ENCODE measurements at regions not wholly inside any gene's neighbourhood (a gene's known extent, or its start where the extent isn't known, plus 50 kb on each side); places are given as distances from the start of the nearest gene placed in this dataset.

DNA sequence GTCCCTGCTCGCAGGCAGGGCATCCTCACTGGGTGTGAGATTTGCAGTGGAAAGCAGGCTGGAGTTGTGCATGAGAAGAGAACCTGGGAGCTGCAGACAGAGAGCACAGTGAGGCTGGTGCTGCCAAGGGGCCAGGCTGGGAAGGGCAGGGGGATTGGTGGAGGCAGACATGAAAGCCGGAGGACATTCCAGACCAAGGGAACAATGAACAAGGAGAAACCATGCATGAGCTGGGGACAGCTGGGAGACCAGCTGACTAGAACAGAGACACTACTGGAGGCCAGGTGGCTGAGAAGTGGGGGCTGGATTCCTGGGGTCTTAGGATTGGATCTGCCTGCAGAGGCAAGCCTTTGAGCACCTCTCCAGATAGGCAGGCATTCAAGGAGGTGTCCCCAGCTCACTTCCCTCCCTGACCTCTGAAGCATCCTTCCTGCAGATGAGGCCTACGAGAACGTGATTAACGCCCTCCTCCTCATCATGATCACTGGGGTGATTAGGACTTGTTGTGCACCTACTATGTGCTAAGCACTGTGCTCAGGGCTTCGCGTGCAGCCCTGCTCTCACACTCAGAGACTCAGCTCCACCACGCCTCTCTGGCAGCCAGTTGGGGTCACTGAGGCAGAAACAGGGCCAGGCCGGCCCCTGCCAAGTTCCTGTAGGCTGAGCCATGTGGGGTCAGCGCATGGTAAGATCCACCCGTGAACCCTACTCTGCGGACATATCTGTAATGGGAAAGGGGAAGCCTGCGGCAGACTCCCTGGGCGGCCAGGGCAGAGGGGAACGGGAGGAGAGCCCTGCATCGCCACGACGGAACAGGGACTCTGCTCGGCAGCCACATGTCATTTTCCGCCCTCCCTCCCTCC is 74.8 kb upstream of the SLC66A3 start:
- H3K36me3 ChIP-seq (ENCODE audit: control insufficient read depth in 2 of 4, insufficient read depth in 4 of 4, low read length in 3 of 4): no peaks in the 10 kb centered on the region
- H3K27ac ChIP-seq (ENCODE audit: low read depth, low read length): no peak overlapping the region
- 0 out of 2 replicates have a peak overlapping the region, but pooled peaks have one; percentile 53 for H2AK5ac ChIP-seq (ENCODE audit: low read depth, low read length)
- H4K91ac ChIP-seq (replicated peaks; ENCODE audit: insufficient read length, low read length): peak overlapping the region; percentile 3
- TF ChIP-seq, protein P1, sequence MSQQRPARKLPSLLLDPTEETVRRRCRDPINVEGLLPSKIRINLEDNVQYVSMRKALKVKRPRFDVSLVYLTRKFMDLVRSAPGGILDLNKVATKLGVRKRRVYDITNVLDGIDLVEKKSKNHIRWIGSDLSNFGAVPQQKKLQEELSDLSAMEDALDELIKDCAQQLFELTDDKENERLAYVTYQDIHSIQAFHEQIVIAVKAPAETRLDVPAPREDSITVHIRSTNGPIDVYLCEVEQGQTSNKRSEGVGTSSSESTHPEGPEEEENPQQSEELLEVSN (IDR thresholded peaks at IDR 0.05): no peak
- TF ChIP-seq RAD21 (IDR thresholded peaks at IDR 0.05 in 1 of 2, conservative IDR thresholded peaks at IDR 0.05 in 1 of 2; ENCODE audit: low read depth in 2 of 2, low read length in 2 of 2) (no peak), POLR2A (IDR thresholded peaks at IDR 0.05; ENCODE audit: control extremely low read depth in 1 of 2, low read depth in 2 of 2, low read length in 2 of 2) (no peak), SIX5 (IDR thresholded peaks at IDR 0.05; ENCODE audit: low read depth, low read length) (no peak), ZNF274 (IDR thresholded peaks at IDR 0.05; ENCODE audit: borderline replicate concordance, extremely low read depth, low read length) (no peak), SIN3A (conservative IDR thresholded peaks at IDR 0.05 in 1 of 2, IDR thresholded peaks at IDR 0.05 in 1 of 2; ENCODE audit: low read depth in 1 of 2, low read length in 2 of 2) (no peak), CHD1 (IDR thresholded peaks at IDR 0.05; ENCODE audit: low read depth, low read length) (no peak)
- no peak overlapping the region for H2BK5ac ChIP-seq (ENCODE audit: low read depth, low read length)
- H2BK15ac ChIP-seq (ENCODE audit: low read length): peak overlapping the region; percentile 19; the same call in 1 of the 2 replicates
- H3K23ac ChIP-seq (ENCODE audit: insufficient read length): no peak overlapping the region
- H3K9ac ChIP-seq (replicated peaks in 1 of 4; ENCODE audit: extremely low read depth in 1 of 4, low read depth in 3 of 4, low read length in 3 of 4): no peak overlapping the region
- H3K18ac ChIP-seq (ENCODE audit: extremely low read depth, low read length): no peak overlapping the region; the same call in 1 of the 2 replicates
- H2BK120ac ChIP-seq (replicated peaks; ENCODE audit: low read depth, low read length): no peak overlapping the region
- ChIA-PET POLR2A (ENCODE audit: partially characterized antibody) (interaction anchor here (0.6 kb wide), 1 partner anchor 179 kb away, joined by 6 read pairs; no protein-coding TSS in a partner anchor), CTCF (ENCODE audit: partially characterized antibody) (interaction anchor here (0.6 to 6.3 kb wide), 11 partner anchors 8 to 249 kb away, joined by 3 to 47 read pairs (median 4); a partner anchor contains a TSS)
- no peak overlapping the region for H3K4ac ChIP-seq (replicated peaks; ENCODE audit: insufficient read length, low read depth, low read length)
- H2AFZ ChIP-seq (ENCODE audit: low read length): no peak overlapping the region
- H4K20me1 ChIP-seq (replicated peaks in 1 of 2; ENCODE audit: control insufficient read depth in 1 of 2, insufficient read depth in 2 of 2, low read length in 2 of 2): no peaks in the 10 kb centered on the region
- H3K56ac ChIP-seq (replicated peaks; ENCODE audit: insufficient read length, low read depth, low read length): no peak overlapping the region
- no peak overlapping the region for H3K4me3 ChIP-seq (ENCODE audit: extremely low read depth in 1 of 4, insufficient read depth in 2 of 4, low read depth in 3 of 4, low read length in 4 of 4)
- H3K79me2 ChIP-seq (ENCODE audit: control insufficient read depth in 1 of 2, insufficient read depth in 2 of 2, low read length in 2 of 2): no peaks in the 10 kb centered on the region
- 96% methylated on average over 12 of the region's 20 CpGs; no CpG with 5 or more reads in 1 of the 2 experiments for WGBS, 2 experiments (ENCODE audit: extremely low coverage in 1 of 2, insufficient coverage in 1 of 2, insufficient read length in 1 of 2, insufficient replicate concordance in 2 of 2, low coverage in 1 of 2, low lambda C conversion rate in 2 of 2, missing lambda C conversion rate in 1 of 2)
- FAIRE-seq (no peak), DNase-seq (ENCODE audit: low read depth in 1 of 2, low spot score in 2 of 2) (peak in 1 of 2 experiments; percentile 45)
- H3K27me3 ChIP-seq (replicated peaks in 1 of 4; ENCODE audit: control insufficient read depth in 3 of 4, extremely low read depth in 1 of 4, insufficient read depth in 3 of 4, low read length in 3 of 4): no peaks in the 10 kb centered on the region
- peak overlapping the region; percentile 71; the same call in 1 of the 2 replicates for H2BK12ac ChIP-seq (ENCODE audit: low read depth, low read length)
- H2BK20ac ChIP-seq (ENCODE audit: low read length): no peak overlapping the region
- no peaks in the 10 kb centered on the region for H3K79me1 ChIP-seq (ENCODE audit: low read depth, low read length)
- H3K23me2 ChIP-seq (ENCODE audit: low read depth, low read length): no peaks in the 10 kb centered on the region
- H3K9me3 ChIP-seq (ENCODE audit: insufficient read depth in 2 of 2, low read depth in 1 of 2, low read length in 1 of 2): no peaks in the 10 kb centered on the region
- peaks cover 0 to 6% (median 0%) of the 10 kb centered on the region in 4 experiments; a peak in 2 of 7 replicates for H3K4me1 ChIP-seq (replicated peaks in 1 of 4; ENCODE audit: control insufficient read depth in 3 of 4, insufficient read depth in 4 of 4, low read length in 3 of 4)
- H4K8ac ChIP-seq (ENCODE audit: extremely low read depth, insufficient read depth, low read length): no peak overlapping the region
- H3K14ac ChIP-seq (ENCODE audit: insufficient read length): no peak overlapping the region
- H4K5ac ChIP-seq (ENCODE audit: insufficient read length, low read depth, low read length): no peak overlapping the region
- no peak overlapping the region for H3K4me2 ChIP-seq (ENCODE audit: insufficient read depth in 1 of 2, low read depth in 2 of 2, low read length in 2 of 2)

Data from H1 (cell line).